ENCODE measurements at regions not wholly inside any gene's neighbourhood (a gene's known extent, or its start where the extent isn't known, plus 50 kb on each side); places are given as distances from the start of the nearest gene placed in this dataset.

GRCh38 chr4:132893787-132894186 is 255.3 kb upstream of the PCDH10 start:
- no peak overlapping the region for H3K4me3 ChIP-seq
- H3K36me3 ChIP-seq: no peaks in the 10 kb centered on the region
- no peaks in the 10 kb centered on the region for H3K9me3 ChIP-seq
- no peak for DNase-seq
- H3K27me3 ChIP-seq: no peaks in the 10 kb centered on the region

GRCh38 chr4:132901224-132901623 is 247.9 kb upstream of the PCDH10 start:
- H3K9me3 ChIP-seq: no peaks in the 10 kb centered on the region
- no peak for DNase-seq
- no peaks in the 10 kb centered on the region for H3K36me3 ChIP-seq
- no peak overlapping the region for H3K4me3 ChIP-seq
- H3K27me3 ChIP-seq: no peaks in the 10 kb centered on the region

- Histone ChIP-seq H3K9me3 (no peaks in the 10 kb centered on the region), H3K36me3 (no peaks in the 10 kb centered on the region), H3K27me3 (no peaks in the 10 kb centered on the region), H3K4me3 (no peak overlapping the region)
- DNase-seq: no peak
Observed at GRCh38 chr4:132910229-132910748, 238.8 kb upstream of the PCDH10 start.

- Histone ChIP-seq H3K9me3 (no peaks in the 10 kb centered on the region), H3K4me3 (no peak overlapping the region), H3K36me3 (no peaks in the 10 kb centered on the region), H3K27me3 (no peaks in the 10 kb centered on the region)
- DNase-seq: no peak
Observed at GRCh38 chr4:132918096-132918495, 231.0 kb upstream of the PCDH10 start.

- DNase-seq: no peak
- no peak overlapping the region for H3K4me3 ChIP-seq
- no peaks in the 10 kb centered on the region for H3K9me3 ChIP-seq
- no peaks in the 10 kb centered on the region for H3K27me3 ChIP-seq
- H3K36me3 ChIP-seq: no peaks in the 10 kb centered on the region
Observed at GRCh38 chr4:132923516-132923915, 225.6 kb upstream of the PCDH10 start.

GRCh38 chr4:132934911-132935310 is 214.2 kb upstream of the PCDH10 start:
- Histone ChIP-seq H3K4me3 (no peak overlapping the region), H3K36me3 (no peaks in the 10 kb centered on the region), H3K27me3 (no peaks in the 10 kb centered on the region), H3K9me3 (no peaks in the 10 kb centered on the region)
- no peak for DNase-seq

- DNase-seq: no peak
- Histone ChIP-seq H3K27me3 (no peaks in the 10 kb centered on the region), H3K36me3 (no peaks in the 10 kb centered on the region), H3K4me3 (no peak overlapping the region), H3K9me3 (no peaks in the 10 kb centered on the region)
Observed at GRCh38 chr4:132955146-132955545, 193.9 kb upstream of the PCDH10 start.

GRCh38 chr4:132956962-132957361 is 192.1 kb upstream of the PCDH10 start:
- no peaks in the 10 kb centered on the region for H3K36me3 ChIP-seq
- DNase-seq: no peak
- H3K4me3 ChIP-seq: no peak overlapping the region
- H3K27me3 ChIP-seq: no peaks in the 10 kb centered on the region
- H3K9me3 ChIP-seq: no peaks in the 10 kb centered on the region

GRCh38 chr4:132958457-132959263 is 190.4 kb upstream of the PCDH10 start:
- Histone ChIP-seq H3K27me3 (no peaks in the 10 kb centered on the region), H3K9me3 (no peaks in the 10 kb centered on the region), H3K36me3 (no peaks in the 10 kb centered on the region), H3K4me3 (no peak overlapping the region)
- no peak for DNase-seq

GRCh38 chr4:132981611-132982010 is 167.5 kb upstream of the PCDH10 start:
- Histone ChIP-seq H3K9me3 (no peaks in the 10 kb centered on the region), H3K27me3 (no peaks in the 10 kb centered on the region), H3K36me3 (no peaks in the 10 kb centered on the region), H3K4me3 (no peak overlapping the region)
- no peak for DNase-seq

GRCh38 chr4:132982151-132982550 is 166.9 kb upstream of the PCDH10 start:
- H3K4me3 ChIP-seq: no peak overlapping the region
- no peak for DNase-seq
- H3K9me3 ChIP-seq: no peaks in the 10 kb centered on the region
- H3K36me3 ChIP-seq: no peaks in the 10 kb centered on the region
- H3K27me3 ChIP-seq: no peaks in the 10 kb centered on the region

GRCh38 chr4:132991111-132991510 is 158.0 kb upstream of the PCDH10 start:
- Histone ChIP-seq H3K4me3 (no peak overlapping the region), H3K36me3 (no peaks in the 10 kb centered on the region)
- no peak for DNase-seq

GRCh38 chr4:132992686-132993085 is 156.4 kb upstream of the PCDH10 start:
- Histone ChIP-seq H3K9me3 (no peaks in the 10 kb centered on the region), H3K4me3 (no peak overlapping the region), H3K36me3 (no peaks in the 10 kb centered on the region), H3K27me3 (no peaks in the 10 kb centered on the region)
- DNase-seq: no peak

More at GRCh38 chr4:132991111-132991510, 158.0 kb upstream of the PCDH10 start:
- Histone ChIP-seq H3K9me3 (no peaks in the 10 kb centered on the region), H3K27me3 (no peaks in the 10 kb centered on the region)

- Histone ChIP-seq H3K27me3 (no peaks in the 10 kb centered on the region), H3K9me3 (no peaks in the 10 kb centered on the region), H3K36me3 (no peaks in the 10 kb centered on the region), H3K4me3 (no peak overlapping the region)
- no peak for DNase-seq
Observed at GRCh38 chr4:132998585-132999230, 150.4 kb upstream of the PCDH10 start.

GRCh38 chr4:133000012-133000411 is 149.1 kb upstream of the PCDH10 start:
- DNase-seq: no peak
- no peaks in the 10 kb centered on the region for H3K27me3 ChIP-seq
- no peaks in the 10 kb centered on the region for H3K9me3 ChIP-seq
- H3K4me3 ChIP-seq: no peak overlapping the region
- no peaks in the 10 kb centered on the region for H3K36me3 ChIP-seq

- DNase-seq: no peak
- Histone ChIP-seq H3K36me3 (no peaks in the 10 kb centered on the region), H3K4me3 (no peak overlapping the region), H3K9me3 (no peaks in the 10 kb centered on the region), H3K27me3 (no peaks in the 10 kb centered on the region)
Observed at GRCh38 chr4:133003169-133003568, 145.9 kb upstream of the PCDH10 start.

- H3K4me3 ChIP-seq: no peak overlapping the region
- H3K9me3 ChIP-seq: no peaks in the 10 kb centered on the region
- H3K27me3 ChIP-seq: no peaks in the 10 kb centered on the region
- DNase-seq: no peak
- H3K36me3 ChIP-seq: no peaks in the 10 kb centered on the region
Observed at GRCh38 chr4:133014473-133015135, 134.5 kb upstream of the PCDH10 start.
